ENCODE measurements at regions not wholly inside any gene's neighbourhood (a gene's known extent, or its start where the extent isn't known, plus 50 kb on each side); places are given as distances from the start of the nearest gene placed in this dataset.

DNA sequence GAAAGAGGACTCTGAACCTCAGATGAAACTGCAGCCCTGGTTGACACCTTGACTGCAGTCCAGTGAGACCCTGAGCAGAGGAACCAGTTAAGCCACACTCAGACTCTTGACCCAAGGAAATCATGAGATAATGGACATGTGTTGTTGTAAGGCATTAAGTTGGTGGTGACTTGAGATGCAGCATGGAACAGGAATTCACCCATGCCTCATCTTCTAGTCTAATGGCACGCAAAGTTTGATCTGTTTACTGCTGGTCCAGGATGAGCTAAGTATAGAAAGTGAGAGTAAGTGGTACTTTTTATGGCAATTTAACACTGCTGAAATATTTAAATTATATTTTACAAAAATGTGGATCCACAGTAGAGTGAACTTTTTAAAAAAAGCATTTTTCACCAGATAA lies 51.3 kb upstream of the LTBP1 start:
- no peak overlapping the region for H3K4me3 ChIP-seq (replicated peaks in 1 of 3; ENCODE audit: insufficient read depth in 1 of 3, low read depth in 1 of 3, low read length in 3 of 3)
- H3K79me2 ChIP-seq (ENCODE audit: control insufficient read depth, insufficient read depth, low read length): no peaks in the 10 kb centered on the region
- H3K9me1 ChIP-seq (replicated peaks; ENCODE audit: control insufficient read depth, extremely low read depth, insufficient read depth, low read length): no peaks in the 10 kb centered on the region
- no peak overlapping the region for H3K9ac ChIP-seq (replicated peaks; ENCODE audit: extremely low read depth, insufficient read depth, low read length)
- H3K27ac ChIP-seq (ENCODE audit: insufficient read depth, low read depth, low read length): no peak overlapping the region
- H4K20me1 ChIP-seq (replicated peaks; ENCODE audit: control insufficient read depth, extremely low read depth, insufficient read depth, low read length): no peaks in the 10 kb centered on the region
- no peak for TF ChIP-seq GATA2 (IDR thresholded peaks at IDR 0.05; ENCODE audit: insufficient read depth, insufficient read length, low read depth, low read length)
- TF ChIP-seq, protein P1, sequence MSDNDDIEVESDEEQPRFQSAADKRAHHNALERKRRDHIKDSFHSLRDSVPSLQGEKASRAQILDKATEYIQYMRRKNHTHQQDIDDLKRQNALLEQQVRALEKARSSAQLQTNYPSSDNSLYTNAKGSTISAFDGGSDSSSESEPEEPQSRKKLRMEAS (IDR thresholded peaks at IDR 0.05; ENCODE audit: insufficient read depth, insufficient read length): no peak
- TF ChIP-seq MYC (IDR thresholded peaks at IDR 0.05; ENCODE audit: low read depth, low read length): no peak
- no peak for TF ChIP-seq JUN (IDR thresholded peaks at IDR 0.05; ENCODE audit: borderline replicate concordance, insufficient read depth, insufficient read length, low read depth)
- no peak for TF ChIP-seq POLR2AphosphoS5 (IDR thresholded peaks at IDR 0.05; ENCODE audit: insufficient read depth, low read depth, low read length)
- no TSS peak for BruUV-seq (replicated peaks)
- no peak overlapping the region for H2AFZ ChIP-seq (ENCODE audit: low read depth, low read length)
- H3K4me1 ChIP-seq (ENCODE audit: control insufficient read depth, extremely low read depth, insufficient read depth, low read length): no peaks in the 10 kb centered on the region
- H3K27me3 ChIP-seq (ENCODE audit: control insufficient read depth in 2 of 2, insufficient read depth in 2 of 2, low read length in 2 of 2): peaks cover 14 to 26% of the 10 kb centered on the region in 2 experiments
- no peak for FAIRE-seq
- ChIA-PET CTCF (interaction anchor here (0.6 to 1.0 kb wide), 3 partner anchors 14 to 500 kb away, joined by 3 read pairs; no protein-coding TSS in a partner anchor), POLR2A (no interaction called here)
- DNase-seq (ENCODE audit: low read depth, low spot score): no peak
- H3K36me3 ChIP-seq (ENCODE audit: control insufficient read depth in 2 of 2, extremely low read depth in 1 of 2, insufficient read depth in 2 of 2, low read length in 2 of 2): no peaks in the 10 kb centered on the region
- dilution Hi-C loops (cut with MboI; ENCODE audit: extremely low pct_ligation_motif_present, low sequenced_read_pairs): no loop called here
- intact Hi-C loops (cut with micrococcal nuclease): no loop called here
- no peaks in the 10 kb centered on the region for H3K9me3 ChIP-seq (replicated peaks; ENCODE audit: control insufficient read depth, insufficient read depth, low read length)
- H3K4me2 ChIP-seq (ENCODE audit: insufficient read depth, low read length): no peak overlapping the region

Data from endothelial cell of umbilical vein (primary cell).